HG03378 (cell line): ENCODE measurements at regions not wholly inside any gene's neighbourhood (a gene's known extent, or its start where the extent isn't known, plus 50 kb on each side); places are given as distances from the start of the nearest gene placed in this dataset.

Experiments
- ATAC-seq: cut with Tn5 transposase; IDR thresholded peaks from one replicate; pipeline ENCODE4 v1.9.1; 2021; ENCODE audit warnings: mild to moderate bottlenecking, moderate library complexity; ENCODE audit not compliant: unreplicated experiment

DNA sequence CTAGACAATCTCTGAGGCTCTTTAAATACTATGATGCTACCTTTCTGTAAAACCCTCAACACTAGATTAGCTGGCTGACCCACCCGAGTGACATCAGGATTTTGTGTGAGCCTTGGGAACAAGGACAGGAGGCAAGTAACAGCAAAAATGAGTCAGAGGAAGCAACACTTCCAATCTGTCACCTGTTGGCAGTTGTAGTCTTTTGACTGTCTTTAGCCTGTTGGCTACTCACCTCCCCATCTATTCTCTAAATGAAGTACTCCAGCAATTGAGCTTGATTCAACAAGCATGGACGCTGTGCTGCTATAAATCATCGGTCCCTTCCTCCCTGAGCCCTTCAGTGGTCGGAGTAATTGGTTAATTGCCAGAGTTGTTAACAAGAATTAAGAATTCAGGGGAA, 898.7 kb downstream of the BCL11A start:
- no peak for ATAC-seq

DNA sequence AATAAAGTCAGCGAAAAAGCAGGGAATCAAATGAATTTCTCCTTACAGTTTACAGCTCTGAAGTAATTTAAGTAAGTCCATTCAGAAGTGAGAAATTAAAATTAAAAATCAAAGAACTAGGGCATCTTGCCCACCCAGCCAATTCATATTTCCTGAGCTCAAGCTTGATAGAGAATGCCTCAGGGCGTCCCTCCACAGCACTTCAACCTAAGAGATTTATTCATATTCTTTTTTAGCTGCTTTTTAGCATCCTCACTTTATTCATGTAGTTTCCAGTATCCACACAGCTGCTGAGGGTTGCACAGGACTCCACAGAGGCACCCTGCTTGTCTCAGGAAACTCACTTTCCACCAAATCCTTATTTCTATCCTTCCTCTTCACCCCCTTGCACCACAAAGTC, 900.3 kb downstream of the BCL11A start:
- no peak for ATAC-seq

DNA sequence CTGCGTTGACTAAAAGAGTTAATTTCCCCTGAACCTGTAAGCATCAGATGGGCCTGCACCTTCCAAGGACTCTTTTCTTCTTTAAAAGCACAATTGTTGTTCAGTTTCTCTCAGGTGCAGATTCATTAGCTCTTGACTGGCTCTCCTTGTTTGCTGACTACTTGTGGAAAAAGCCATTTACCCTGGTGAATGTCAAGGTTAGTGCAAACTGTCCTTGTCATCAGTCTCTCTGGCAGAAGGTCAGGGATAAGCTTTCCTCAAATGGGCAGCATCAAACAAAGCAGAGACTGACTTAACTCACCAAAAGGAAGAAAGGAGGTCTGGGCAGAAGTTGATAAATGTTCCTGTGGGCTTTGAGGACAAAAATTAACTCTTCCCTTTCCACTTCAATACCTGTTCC, 922.7 kb downstream of the BCL11A start:
- ATAC-seq: no peak

GRCh38 chr2:59627599-59627998, 925.9 kb downstream of the BCL11A start:
- no peak for ATAC-seq

DNA sequence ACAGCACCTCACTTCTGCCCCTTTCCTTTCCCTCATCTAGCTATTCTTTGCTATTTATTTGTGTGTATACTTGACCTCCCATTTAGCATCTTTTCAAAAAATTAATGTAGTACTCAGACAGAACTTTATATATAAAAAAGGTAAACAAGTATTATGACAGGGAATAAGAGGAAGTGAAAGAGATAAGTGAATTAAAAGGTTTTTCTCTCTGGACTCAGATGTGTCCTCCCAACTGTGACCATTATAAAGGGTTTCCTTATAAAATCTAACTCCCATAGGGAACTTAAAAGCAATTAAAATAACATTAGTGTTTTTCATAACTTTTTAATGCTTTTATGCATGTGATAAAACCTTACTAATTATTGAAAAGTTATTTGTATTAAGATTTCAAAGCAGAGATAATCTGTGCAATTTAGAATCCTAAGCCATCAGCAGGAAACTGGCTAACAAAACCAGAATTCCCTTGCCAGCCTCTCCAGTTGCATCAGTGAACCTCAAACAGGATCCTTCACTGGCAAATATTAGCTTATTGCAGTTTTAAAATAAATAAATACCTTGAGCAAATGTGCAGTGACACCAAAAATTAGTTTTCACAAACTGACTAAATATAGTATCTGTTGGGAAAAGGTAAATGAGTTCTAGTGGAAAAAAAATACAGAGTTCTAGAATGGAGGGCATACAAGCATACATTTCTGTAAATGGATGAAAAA, 930.7 kb downstream of the BCL11A start:
- ATAC-seq: no peak

DNA sequence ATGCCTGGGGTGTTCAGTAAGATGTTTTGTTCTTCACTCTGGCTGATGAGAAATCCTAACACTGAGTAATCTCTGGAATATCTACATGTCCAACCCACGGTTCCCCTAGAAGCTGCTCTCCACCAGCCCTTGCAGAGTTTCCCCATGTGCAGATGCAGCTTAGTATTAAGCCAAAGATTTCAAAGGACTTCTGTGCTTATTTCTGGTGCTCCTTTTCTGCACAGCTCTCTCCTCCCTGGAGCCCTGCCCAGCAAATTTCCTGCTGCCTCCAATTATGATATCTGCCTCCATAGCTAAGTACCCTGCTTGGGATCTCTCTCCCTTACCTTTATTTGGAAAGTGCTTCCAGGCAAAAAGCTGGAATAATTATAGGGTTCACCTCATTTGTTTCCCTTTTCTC, 949.3 kb downstream of the BCL11A start:
- ATAC-seq: no peak

DNA sequence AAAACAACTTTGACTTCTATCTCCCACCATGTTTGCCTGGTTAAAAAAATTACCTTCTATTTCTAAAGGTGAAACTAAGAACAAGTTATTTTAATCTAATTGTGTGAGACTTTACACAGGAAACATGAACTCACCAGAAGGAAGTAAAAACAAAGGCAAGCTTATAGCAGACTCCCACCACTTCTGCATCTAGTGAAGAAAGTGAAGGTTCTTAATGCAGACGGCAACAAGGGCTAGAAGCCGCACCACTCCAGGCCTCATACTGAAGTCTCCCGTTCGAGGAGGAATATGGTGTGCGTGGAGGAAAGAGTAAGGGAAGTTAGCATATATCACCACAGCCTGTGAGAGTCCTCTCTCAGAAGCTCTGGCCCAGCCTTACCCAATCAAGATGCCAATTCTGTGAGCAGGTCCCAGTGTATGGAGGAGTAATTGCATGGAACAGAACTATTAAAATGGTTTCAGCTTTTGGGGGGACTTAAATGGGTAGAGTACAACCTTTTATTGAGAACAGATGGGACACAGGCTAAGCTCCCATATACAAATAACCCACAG, 958.7 kb downstream of the BCL11A start:
- ATAC-seq: peak; percentile 65

GRCh38 chr2:59590798-59591197, 962.7 kb downstream of the BCL11A start:
- no peak for ATAC-seq

- ATAC-seq: no peak
Observed at GRCh38 chr2:59589881-59590280, 963.6 kb downstream of the BCL11A start.

DNA sequence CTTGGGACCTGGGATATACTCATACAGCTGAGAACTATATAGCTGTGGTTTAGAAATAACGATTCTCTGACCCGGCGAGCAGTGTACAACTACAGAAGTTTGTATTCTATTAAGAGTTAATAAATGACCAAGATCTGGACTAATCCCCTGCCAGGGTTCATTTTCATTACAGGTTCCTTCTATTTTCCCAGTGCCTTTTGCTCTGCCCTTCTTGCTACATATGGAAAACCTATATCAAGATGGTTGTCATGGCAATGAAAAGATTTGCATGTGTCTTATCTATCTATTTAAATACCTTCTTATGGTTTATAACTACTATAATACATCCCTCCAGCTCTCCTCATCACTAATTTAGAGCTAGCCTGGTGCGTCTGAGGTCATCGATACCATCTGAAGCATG, 965.2 kb downstream of the BCL11A start:
- no peak for ATAC-seq

- ATAC-seq: no peak
Observed at GRCh38 chr2:59586176-59586575, 967.3 kb downstream of the BCL11A start.

GRCh38 chr2:59585655-59586054, 967.8 kb downstream of the BCL11A start:
- ATAC-seq: no peak

GRCh38 chr2:59584958-59585357, 968.5 kb downstream of the BCL11A start:
- no peak for ATAC-seq

DNA sequence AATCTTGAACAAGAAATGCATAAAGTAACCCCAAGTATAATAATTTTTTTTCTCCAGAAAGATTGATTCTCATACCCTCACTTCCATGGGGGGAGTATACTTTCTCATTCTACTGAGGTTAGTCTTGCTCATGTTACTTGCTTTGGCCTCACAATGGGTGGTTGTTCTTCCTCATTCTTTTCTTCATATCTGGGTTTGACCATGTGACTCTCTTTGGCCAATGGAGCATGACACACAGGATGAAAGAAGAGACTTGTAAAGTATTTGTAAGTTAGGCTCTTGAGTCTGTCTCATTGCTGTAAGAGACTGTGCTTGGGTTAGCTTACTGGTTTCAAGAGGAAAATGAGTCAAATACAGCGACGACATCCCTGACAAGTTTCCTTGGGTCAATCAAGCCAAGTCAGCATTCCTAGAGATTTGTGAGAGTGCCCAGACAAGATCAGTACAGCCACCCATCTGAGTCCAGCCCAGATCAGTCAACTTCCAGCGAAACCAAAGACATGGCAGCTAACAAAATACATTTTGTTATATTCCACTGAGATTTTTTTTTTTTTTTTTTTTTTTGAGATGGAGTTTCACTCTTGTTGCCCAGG, 970.2 kb downstream of the BCL11A start:
- ATAC-seq: no peak

- no peak for ATAC-seq
Observed at GRCh38 chr2:59578349-59578748, 975.1 kb downstream of the BCL11A start.

DNA sequence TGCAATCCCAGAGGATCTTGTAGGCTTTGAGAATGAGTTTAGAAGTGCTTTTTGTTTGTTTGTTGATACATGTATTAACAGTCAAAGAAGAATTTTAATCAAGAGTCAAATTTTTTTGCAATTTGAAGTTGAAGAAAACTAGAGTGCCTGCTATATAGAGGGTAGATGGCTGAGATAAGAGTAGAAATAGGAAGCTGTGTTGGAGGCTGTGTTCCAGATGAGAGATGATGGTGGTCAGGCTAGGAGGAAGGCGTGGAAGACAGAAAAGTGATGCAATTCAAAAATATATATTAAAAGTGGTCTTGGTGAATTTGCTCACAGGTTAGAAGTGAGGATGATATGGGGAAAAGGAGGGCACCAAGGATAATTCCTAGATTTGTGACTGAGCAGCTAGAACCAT, 978.3 kb downstream of the BCL11A start:
- ATAC-seq: no peak

GRCh38 chr2:59572227-59572626, 981.2 kb downstream of the BCL11A start:
- no peak for ATAC-seq

GRCh38 chr2:59570818-59571217, 982.6 kb downstream of the BCL11A start:
- ATAC-seq: no peak

- ATAC-seq: no peak
Observed at GRCh38 chr2:59569124-59569523, 984.3 kb downstream of the BCL11A start.

- ATAC-seq: no peak
Observed at GRCh38 chr2:59568461-59568860, 985.0 kb downstream of the BCL11A start.

DNA sequence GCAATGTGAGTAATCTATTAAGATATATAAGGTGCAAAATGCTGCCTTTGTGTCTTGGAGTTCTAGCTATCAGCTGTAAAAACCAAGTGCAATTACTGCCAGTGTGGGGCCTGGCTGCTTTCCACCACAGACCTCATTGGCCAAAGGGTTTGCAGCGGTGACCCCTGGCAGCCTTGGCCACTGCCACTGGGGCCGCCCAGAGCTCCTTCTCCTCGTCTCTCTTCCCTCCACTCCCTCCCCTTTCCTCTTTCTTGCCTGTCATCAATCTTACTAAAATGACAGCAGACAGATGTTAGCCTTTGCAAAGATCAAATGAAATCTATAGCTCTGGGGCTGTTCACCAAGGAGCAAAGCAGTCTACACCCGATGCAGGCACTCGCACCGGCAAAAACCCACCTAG, 986.3 kb downstream of the BCL11A start:
- ATAC-seq: no peak

- no peak for ATAC-seq
Observed at GRCh38 chr2:59566739-59567138, 986.7 kb downstream of the BCL11A start.

DNA sequence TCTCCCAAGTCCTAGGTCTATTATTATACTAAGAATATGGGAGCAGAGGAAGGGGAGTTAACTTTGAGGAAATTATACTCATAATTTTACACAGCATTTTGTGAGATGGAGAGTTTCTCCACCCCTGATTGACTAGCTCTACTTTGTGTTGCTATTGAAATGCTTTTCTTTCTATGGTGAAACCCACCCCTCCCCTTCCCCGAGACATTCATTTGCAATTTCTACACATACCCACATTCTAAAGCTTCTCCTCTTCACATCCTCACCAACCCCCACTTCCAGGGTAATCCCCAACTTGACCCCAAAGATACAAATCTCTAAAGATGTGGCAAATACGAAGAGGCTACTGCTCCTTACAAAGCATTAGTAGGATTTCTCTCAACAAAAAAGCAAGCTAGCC, 992.2 kb downstream of the BCL11A start:
- ATAC-seq: no peak
